Gastrocnemius medialis (tissue), 4 donors: ENCODE measurements at regions not wholly inside any gene's neighbourhood (a gene's known extent, or its start where the extent isn't known, plus 50 kb on each side); places are given as distances from the start of the nearest gene placed in this dataset.

Source experiments
- POLR2A ChIP-seq, 2 donors: fragments of 450-650 bp; IDR thresholded peaks; one replicate each; pipeline ENCODE4 v1.6.1; 2017; ENCODE audit warnings: antibody characterized with exemption in 2 of 2, mild to moderate bottlenecking in 2 of 2, moderate library complexity in 2 of 2
- TF ChIP-seq, protein P1 (sequence below), 5 experiments: fragments of 450-650 bp in 3 of 5; fragments of 200-600 bp in 2 of 5; sonication (generic) in 2 of 5; IDR thresholded peaks in 4 of 5; conservative IDR thresholded peaks in 1 of 5; 1 replicate in 4 of 5; 2 replicates in 1 of 5; pipeline ENCODE4 v1.5.1; 2016 to 2019; ENCODE audit warnings: antibody characterized with exemption in 5 of 5, mild to moderate bottlenecking in 3 of 5, moderate library complexity in 3 of 5

- TF ChIP-seq, protein P1, sequence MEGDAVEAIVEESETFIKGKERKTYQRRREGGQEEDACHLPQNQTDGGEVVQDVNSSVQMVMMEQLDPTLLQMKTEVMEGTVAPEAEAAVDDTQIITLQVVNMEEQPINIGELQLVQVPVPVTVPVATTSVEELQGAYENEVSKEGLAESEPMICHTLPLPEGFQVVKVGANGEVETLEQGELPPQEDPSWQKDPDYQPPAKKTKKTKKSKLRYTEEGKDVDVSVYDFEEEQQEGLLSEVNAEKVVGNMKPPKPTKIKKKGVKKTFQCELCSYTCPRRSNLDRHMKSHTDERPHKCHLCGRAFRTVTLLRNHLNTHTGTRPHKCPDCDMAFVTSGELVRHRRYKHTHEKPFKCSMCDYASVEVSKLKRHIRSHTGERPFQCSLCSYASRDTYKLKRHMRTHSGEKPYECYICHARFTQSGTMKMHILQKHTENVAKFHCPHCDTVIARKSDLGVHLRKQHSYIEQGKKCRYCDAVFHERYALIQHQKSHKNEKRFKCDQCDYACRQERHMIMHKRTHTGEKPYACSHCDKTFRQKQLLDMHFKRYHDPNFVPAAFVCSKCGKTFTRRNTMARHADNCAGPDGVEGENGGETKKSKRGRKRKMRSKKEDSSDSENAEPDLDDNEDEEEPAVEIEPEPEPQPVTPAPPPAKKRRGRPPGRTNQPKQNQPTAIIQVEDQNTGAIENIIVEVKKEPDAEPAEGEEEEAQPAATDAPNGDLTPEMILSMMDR (IDR thresholded peaks at IDR 0.05 in 4 of 5, conservative IDR thresholded peaks at IDR 0.05 in 1 of 5) = no peak
- TF ChIP-seq POLR2A (IDR thresholded peaks at IDR 0.05) = no peak
Measured at GRCh38 chr13:89205856-89206520, 1534.8 kb downstream of the SLITRK5 start.
